Effector memory CD8-positive, alpha-beta T cell (primary cell): ENCODE measurements at regions not wholly inside any gene's neighbourhood (a gene's known extent, or its start where the extent isn't known, plus 50 kb on each side); places are given as distances from the start of the nearest gene placed in this dataset.
"Not testable (repeated sequence)": the region's sequence is repeated elsewhere in the genome, so short reads cannot be mapped to it uniquely, and the experiment has no call there.

Experiments used
- ATAC-seq: fragments of 150-1000 bp; cut with Tn5 transposase; replicated peaks from 2 replicates; pipeline ENCODE4 v1.10.0; 2021; ENCODE audit warnings: mild to moderate bottlenecking, moderate library complexity
- DNase-seq, 3 experiments: peaks; one replicate each; pipeline ENCODE4 v3.0.0; 2021
- H3K27ac Mint-ChIP-seq, 2 donors: one replicate each; pipeline ENCODE4 v1.8.0; 2022; ENCODE audit warnings: mild to moderate bottlenecking in 2 of 2, mixed read lengths in 2 of 2, moderate library complexity in 2 of 2
- H3K27me3 Mint-ChIP-seq, 2 donors: one replicate each; pipeline ENCODE4 v1.8.0; 2022; ENCODE audit warnings: mixed read lengths in 2 of 2
- H3K36me3 Mint-ChIP-seq: one replicate; pipeline ENCODE4 v1.8.0; 2022; ENCODE audit warnings: mild to moderate bottlenecking, moderate library complexity, mixed read lengths; ENCODE audit not compliant: insufficient read depth
- H3K4me1 Mint-ChIP-seq, 2 donors: one replicate each; pipeline ENCODE4 v1.8.0; 2022; ENCODE audit warnings: low read depth in 2 of 2, mixed read lengths in 2 of 2
- H3K4me3 Mint-ChIP-seq, 2 donors: one replicate each; pipeline ENCODE4 v1.8.0; 2022; ENCODE audit warnings: mild to moderate bottlenecking in 2 of 2, mixed read lengths in 2 of 2, moderate library complexity in 2 of 2
- H3K9me3 Mint-ChIP-seq, 2 donors: one replicate each; pipeline ENCODE4 v1.8.0; 2022; ENCODE audit warnings: mixed read lengths in 2 of 2

DNA sequence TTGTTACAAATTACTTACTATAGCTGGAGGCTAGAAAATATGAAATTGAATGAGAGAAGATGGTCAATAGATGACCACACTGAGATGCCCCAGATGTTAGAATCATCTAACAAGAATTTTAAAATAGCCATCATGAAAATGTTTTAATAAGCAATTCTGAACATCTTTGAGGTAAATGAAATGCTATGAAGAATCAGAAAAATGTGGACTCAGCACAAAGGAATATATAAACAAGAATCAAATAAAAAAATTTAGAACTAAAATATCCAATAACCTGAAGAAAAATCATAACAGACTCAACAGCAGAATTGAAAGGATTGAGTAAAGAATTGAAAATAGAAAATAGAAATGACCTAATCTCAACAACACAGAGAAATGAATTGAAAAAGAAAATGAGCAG lies 248.5 kb downstream of the PRDM9 start:
- Mint-ChIP-seq H3K27me3 (no peaks in the 10 kb centered on the region), H3K27ac (no peak overlapping the region), H3K9me3 (peaks cover 4 to 5% of the 10 kb centered on the region in 2 donors), H3K4me3 (no peak overlapping the region), H3K36me3 (no peaks in the 10 kb centered on the region), H3K4me1 (no peaks in the 10 kb centered on the region)
- ATAC-seq, result no peak
- DNase-seq, result no peak

DNA sequence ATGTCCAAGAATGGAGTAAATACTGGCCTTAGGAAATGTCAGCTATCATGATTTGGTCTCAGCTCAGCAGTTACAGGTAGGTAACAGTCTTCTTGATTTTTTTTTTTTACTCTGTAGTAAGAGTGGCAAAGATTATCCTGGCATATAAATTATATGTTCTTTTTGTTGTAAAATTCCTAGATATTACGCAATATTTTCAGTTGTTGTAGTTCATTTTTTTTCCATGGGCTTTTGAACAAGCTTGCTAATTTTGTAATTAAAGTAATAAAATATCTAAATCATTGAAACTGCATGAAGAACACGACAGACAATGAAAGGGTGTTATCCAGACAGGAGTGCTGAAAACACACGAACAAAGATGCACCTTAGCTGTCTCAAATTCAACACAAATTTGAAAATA lies 249.4 kb downstream of the PRDM9 start:
- H3K9me3 Mint-ChIP-seq, result no peaks in the 10 kb centered on the region
- H3K27ac Mint-ChIP-seq, result no peak overlapping the region
- no peak overlapping the region for H3K4me3 Mint-ChIP-seq
- no peaks in the 10 kb centered on the region for H3K36me3 Mint-ChIP-seq
- DNase-seq (no peak), ATAC-seq (no peak)
- H3K27me3 Mint-ChIP-seq, result no peaks in the 10 kb centered on the region
- no peaks in the 10 kb centered on the region for H3K4me1 Mint-ChIP-seq

DNA sequence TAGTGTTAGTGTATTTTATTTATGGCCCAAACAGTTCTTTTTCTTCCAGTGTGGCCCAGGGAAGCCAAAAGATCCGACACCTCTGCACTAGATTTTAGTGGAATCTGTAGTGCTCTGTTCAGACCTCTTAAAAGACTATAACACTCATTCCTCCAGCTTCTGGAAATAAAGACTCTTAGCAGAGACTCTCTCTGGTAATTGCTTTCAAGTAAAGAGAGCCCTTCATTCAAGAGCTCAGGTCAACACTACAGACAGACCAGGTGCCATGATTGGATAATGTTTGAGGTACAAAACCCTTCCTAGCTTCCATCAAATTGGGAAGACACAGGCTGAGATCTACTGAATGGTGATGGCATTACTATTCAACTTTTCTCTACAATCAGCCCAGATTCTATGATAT lies 255.8 kb downstream of the PRDM9 start:
- ATAC-seq (no peak), DNase-seq (no peak)
- Mint-ChIP-seq H3K27me3 (no peaks in the 10 kb centered on the region), H3K4me1 (no peaks in the 10 kb centered on the region), H3K36me3 (no peaks in the 10 kb centered on the region), H3K9me3 (no peaks in the 10 kb centered on the region), H3K27ac (no peak overlapping the region), H3K4me3 (no peak overlapping the region)

DNA sequence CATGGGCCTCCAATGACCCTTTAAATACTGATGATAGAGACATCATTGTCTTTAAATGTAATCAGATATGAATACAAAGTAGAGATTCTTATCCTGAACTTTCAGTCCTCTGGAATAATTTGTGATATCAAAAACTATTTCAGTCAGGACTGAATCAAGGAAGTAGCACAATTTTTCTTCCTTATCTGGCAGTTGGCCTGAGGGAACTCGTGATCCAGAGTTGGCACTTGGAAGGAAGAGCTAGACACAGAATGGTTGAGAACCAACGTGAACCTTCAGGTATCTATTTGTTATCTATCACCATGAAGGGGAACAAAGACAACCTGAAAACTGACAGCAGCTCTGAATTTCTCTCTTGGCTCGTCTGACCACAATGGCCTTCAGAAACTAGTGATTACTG lies 269.3 kb downstream of the PRDM9 start:
- Mint-ChIP-seq H3K36me3 (no peaks in the 10 kb centered on the region), H3K27me3 (no peaks in the 10 kb centered on the region), H3K9me3 (peaks cover 4 to 22% of the 10 kb centered on the region in 2 donors), H3K4me1 (no peaks in the 10 kb centered on the region), H3K27ac (no peak overlapping the region), H3K4me3 (no peak overlapping the region)
- DNase-seq (no peak), ATAC-seq (no peak)

DNA sequence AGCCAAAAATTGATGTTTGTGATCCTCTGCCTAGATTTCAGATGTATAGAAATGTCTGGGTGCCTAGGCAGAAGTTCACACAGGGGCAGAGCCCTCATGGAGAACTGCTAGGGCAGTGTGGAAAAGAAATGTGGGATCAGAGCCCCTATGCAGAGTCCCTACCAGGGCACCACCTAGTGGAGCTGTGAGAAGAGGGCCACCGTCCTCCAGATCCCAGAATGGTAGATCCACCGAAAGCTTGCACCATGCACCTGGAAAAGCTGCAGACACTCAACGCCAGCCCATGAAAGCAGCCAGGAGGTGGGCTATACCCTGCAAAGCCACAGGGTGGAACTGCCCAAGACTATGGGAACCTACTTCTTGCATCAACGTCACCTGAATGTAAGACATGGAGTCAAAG lies 292.9 kb downstream of the PRDM9 start:
- H3K4me3 Mint-ChIP-seq, H3K27me3 Mint-ChIP-seq, H3K4me1 Mint-ChIP-seq, DNase-seq, H3K36me3 Mint-ChIP-seq, H3K27ac Mint-ChIP-seq, ATAC-seq: not testable (repeated sequence)
- peaks cover 2 to 12% of the 10 kb centered on the region in 2 donors for H3K9me3 Mint-ChIP-seq

DNA sequence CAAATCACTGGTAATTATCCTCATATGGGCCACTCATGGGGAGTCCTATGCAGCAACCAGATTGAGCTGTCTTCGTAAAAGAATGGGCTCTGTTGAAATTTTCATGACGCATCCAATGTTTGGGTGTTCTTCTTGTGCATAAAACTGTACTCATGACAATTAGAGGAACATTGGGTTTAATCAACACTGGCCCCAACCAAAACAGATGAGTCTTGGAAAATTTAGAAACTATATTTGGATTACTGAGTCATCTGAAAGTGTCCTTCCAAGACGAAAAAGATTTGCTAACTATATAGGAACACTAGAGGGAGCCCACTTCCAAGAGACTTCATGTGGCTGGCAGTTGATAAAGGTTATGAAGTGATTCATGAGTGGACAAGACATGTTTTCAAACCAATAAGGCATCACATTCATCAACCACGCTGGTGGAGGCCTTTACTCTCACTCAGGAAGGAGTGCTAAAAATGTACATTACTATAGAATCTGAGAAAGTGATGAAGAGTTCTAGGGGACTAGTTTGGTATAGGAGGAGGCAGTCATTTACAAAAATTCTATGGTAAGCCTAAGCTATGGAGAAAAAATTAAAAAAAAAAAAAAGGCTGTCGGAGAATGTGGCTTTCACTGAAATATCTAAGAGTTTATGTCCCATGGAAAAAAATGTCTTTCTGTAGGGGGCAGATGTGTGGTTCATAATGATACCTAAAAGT lies 313.5 kb downstream of the PRDM9 start:
- H3K4me3 Mint-ChIP-seq, result no peak overlapping the region
- peaks cover 0 to 7% of the 10 kb centered on the region in 2 donors for H3K9me3 Mint-ChIP-seq
- H3K27me3 Mint-ChIP-seq, result no peaks in the 10 kb centered on the region
- no peak for DNase-seq
- H3K27ac Mint-ChIP-seq, result no peak overlapping the region
- no peaks in the 10 kb centered on the region for H3K36me3 Mint-ChIP-seq
- ATAC-seq, result no peak
- no peaks in the 10 kb centered on the region for H3K4me1 Mint-ChIP-seq

DNA sequence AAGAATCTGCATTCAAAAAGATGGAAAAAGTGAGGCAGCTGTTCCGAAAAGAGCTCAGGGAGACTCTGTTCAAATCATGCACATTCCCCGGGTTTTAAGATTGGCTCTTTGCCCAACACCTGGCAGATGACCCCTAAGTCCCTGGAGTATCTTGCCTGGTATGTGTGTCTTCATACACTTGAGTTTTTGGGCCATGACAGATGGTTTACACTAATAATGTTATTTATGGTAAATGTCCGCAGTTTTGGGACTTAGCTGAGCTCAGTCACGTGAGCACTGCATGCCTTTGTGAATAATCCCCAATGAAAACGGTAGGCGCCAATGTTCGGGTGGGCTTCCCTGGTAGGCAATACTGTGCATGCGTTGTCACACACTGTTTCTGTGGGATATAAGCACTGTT lies 316.1 kb downstream of the PRDM9 start:
- DNase-seq (no peak), ATAC-seq (no peak)
- Mint-ChIP-seq H3K27ac (no peak overlapping the region), H3K36me3 (no peaks in the 10 kb centered on the region), H3K4me1 (no peaks in the 10 kb centered on the region), H3K4me3 (no peak overlapping the region), H3K9me3 (peaks cover 0 to 13% of the 10 kb centered on the region in 2 donors), H3K27me3 (no peaks in the 10 kb centered on the region)

DNA sequence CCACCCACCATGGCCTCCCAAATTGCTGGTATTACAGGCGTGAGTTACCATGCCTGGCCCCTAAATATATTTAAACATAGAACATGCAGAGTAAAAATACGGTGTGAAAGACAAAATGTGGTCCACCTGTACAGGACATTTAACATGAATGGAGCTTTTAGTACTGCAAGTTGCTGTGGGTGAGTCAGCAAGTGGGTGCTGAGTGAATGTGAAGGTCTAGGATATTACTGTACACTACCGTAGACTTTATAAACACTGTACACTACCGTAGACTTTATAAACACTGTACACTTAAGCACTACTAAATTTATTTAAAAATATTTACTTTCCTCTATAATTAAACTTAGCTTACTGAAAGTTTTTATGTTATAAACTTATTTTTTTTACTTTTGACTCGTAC lies 317.8 kb downstream of the PRDM9 start:
- peaks cover 0 to 15% of the 10 kb centered on the region in 2 donors for H3K9me3 Mint-ChIP-seq
- H3K27me3 Mint-ChIP-seq, result no peaks in the 10 kb centered on the region
- ATAC-seq, result no peak
- no peaks in the 10 kb centered on the region for H3K4me1 Mint-ChIP-seq
- DNase-seq, result no peak
- H3K4me3 Mint-ChIP-seq, result no peak overlapping the region
- H3K36me3 Mint-ChIP-seq, result no peaks in the 10 kb centered on the region
- no peak overlapping the region for H3K27ac Mint-ChIP-seq

DNA sequence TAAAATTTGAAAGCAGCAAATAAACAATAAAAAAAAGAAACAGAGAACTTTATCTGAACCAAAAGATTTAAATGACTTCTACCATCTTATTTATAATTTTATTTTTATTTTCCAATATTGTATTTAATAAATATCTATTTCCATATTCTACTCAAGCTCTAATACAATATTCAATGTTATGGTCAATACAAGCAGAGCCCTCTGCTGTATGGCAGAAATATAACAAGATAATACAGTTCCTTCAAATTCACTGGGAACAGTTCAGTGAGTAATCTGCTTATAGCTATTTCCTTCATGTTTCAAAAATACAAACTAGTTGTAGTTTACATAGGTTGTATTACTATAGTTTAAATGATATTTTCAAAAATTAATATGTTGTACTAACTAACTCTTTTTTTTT lies 332.7 kb downstream of the PRDM9 start:
- Mint-ChIP-seq H3K4me1 (no peaks in the 10 kb centered on the region), H3K36me3 (no peaks in the 10 kb centered on the region), H3K27me3 (no peaks in the 10 kb centered on the region), H3K9me3 (peaks cover 1 to 6% of the 10 kb centered on the region in 2 donors), H3K4me3 (no peak overlapping the region), H3K27ac (no peak overlapping the region)
- no peak for DNase-seq
- ATAC-seq, result no peak

DNA sequence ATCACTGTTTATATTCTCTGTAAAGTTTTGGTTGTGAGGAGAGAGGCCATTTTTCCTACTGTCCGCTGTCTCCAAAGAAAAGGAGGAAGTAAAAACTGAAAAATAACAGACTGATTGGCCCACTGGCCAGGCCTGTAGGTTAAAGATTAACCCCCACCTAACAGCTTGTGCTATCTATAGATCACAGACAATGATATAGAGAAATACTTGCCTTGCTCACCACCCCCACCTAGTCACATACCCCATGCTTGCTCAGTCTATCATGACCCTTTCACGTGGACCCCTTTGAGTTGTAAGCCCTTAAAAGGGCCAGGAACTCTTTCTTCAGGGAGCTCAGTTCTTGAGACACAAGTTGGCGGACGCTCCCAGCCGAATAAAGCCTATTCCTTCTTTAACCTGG lies 357.4 kb downstream of the PRDM9 start:
- Mint-ChIP-seq H3K27ac (no peak overlapping the region), H3K4me3 (no peak overlapping the region), H3K27me3 (no peaks in the 10 kb centered on the region), H3K36me3 (no peaks in the 10 kb centered on the region), H3K9me3 (peaks cover 0 to 5% of the 10 kb centered on the region in 2 donors), H3K4me1 (no peaks in the 10 kb centered on the region)
- no peak for DNase-seq
- no peak for ATAC-seq

DNA sequence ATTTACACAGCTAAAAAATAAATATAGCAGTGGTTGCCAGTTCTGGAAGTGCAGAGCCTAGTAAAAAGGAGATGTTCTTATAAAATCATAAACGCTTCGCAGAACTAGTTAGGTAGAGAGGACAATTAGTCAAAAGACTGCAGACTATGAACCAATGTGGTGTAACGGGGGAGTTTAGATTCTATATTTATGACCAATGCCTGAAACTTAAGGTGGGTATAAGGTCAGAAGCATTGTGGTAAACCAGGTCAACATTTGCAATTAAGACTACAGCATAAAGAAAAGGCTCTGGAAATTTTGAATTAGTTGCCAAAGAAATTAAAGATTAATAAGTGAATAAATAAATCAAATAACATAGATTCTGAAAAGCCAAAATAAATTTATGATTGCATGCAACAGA lies 370.4 kb downstream of the PRDM9 start:
- no peaks in the 10 kb centered on the region for H3K27me3 Mint-ChIP-seq
- H3K27ac Mint-ChIP-seq, result no peak overlapping the region
- peaks cover 0 to 2% of the 10 kb centered on the region in 2 donors for H3K9me3 Mint-ChIP-seq
- no peak for DNase-seq
- ATAC-seq, result no peak
- no peaks in the 10 kb centered on the region for H3K36me3 Mint-ChIP-seq
- H3K4me1 Mint-ChIP-seq, result no peaks in the 10 kb centered on the region
- H3K4me3 Mint-ChIP-seq, result no peak overlapping the region

DNA sequence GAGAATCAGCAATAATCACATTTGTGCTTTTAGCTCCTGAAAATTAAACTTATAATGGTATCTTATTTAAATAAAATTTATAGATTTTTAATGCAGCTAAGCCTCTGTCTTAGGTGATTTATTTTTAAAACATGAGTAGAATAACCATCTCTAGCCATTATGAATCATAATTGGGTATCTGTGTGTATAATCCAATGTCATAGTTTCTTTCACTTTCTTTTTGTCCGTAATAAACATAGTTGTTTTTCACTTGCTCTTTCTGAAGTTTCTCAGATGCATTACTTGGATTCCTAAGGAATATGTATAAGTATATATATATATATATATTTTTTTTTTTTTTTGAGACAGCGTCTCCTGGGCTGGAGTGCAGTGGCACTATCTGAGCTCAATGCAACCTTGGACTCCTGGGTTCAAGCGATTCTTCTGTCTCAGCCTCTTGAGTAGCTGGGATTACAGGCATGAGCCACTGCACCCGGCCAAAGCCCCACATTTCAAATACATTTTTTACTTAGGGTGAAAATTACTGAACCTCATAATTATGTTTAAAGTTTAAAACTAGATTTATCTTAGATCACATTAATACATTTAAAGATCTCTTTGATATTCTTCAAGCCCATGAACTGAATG lies 377.1 kb downstream of the PRDM9 start:
- Mint-ChIP-seq H3K4me3 (no peak overlapping the region), H3K36me3 (no peaks in the 10 kb centered on the region), H3K4me1 (no peaks in the 10 kb centered on the region), H3K27ac (no peak overlapping the region), H3K27me3 (no peaks in the 10 kb centered on the region), H3K9me3 (peaks cover 0 to 2% of the 10 kb centered on the region in 2 donors)
- no peak for ATAC-seq
- no peak for DNase-seq

DNA sequence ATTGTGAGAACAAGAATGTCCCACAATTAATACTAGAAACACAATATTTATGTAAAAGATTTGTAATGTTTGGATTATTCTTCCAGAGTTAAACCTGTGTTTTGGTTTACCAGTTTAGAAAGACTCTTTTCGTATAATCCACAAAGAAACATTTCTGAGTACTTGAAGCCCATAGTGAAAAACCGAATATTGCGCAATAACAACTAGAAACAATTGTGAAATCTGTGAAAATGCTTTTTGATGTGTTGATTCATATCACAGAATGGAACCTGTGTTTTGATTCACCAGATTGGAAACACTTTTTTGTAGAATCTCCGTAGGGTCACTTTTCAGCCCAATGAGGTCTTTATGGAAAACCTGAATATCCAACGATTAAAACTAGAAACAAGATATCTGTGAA lies 386.2 kb downstream of the PRDM9 start:
- H3K4me1 Mint-ChIP-seq, result no peaks in the 10 kb centered on the region
- no peak for ATAC-seq
- H3K27ac Mint-ChIP-seq, result no peak overlapping the region
- no peak overlapping the region for H3K4me3 Mint-ChIP-seq
- H3K27me3 Mint-ChIP-seq, result no peaks in the 10 kb centered on the region
- peaks cover 6 to 10% of the 10 kb centered on the region in 2 donors for H3K9me3 Mint-ChIP-seq
- no peaks in the 10 kb centered on the region for H3K36me3 Mint-ChIP-seq
- no peak for DNase-seq

DNA sequence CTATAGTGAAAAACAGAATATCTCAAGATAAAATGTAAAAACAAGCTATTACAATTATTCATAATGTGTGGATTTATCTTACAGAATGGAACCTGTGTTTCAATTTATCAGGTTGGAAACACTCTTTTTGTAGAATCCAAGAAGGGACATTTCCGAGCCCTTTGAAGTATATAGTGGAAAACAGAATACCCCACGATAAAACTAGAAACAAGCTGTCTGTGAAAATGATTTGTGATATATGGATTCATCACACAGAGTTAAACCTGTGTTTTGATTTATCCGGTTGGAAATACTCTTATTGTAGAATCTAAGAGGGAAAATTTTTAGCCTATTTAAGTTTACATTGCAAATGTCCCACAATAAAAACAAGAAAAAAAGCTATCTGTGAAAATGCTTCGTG lies 388.2 kb downstream of the PRDM9 start:
- no peak for DNase-seq
- no peak for ATAC-seq
- Mint-ChIP-seq H3K27ac (no peak overlapping the region), H3K4me3 (no peak overlapping the region), H3K36me3 (no peaks in the 10 kb centered on the region), H3K9me3 (peaks cover 6 to 10% of the 10 kb centered on the region in 2 donors), H3K4me1 (no peaks in the 10 kb centered on the region), H3K27me3 (no peaks in the 10 kb centered on the region)
